ENCODE measurements at regions not wholly inside any gene's neighbourhood (a gene's known extent, or its start where the extent isn't known, plus 50 kb on each side); places are given as distances from the start of the nearest gene placed in this dataset.

GRCh38 chr2:11904941-11905340 lies 158.5 kb downstream of the LPIN1 start:
- H3K9me3 ChIP-seq (ENCODE audit: control insufficient read depth in 4 of 4, insufficient read depth in 3 of 4, low read length in 3 of 4): peaks cover 0 to 4% (median 0%) of the 10 kb centered on the region in 4 donors
- no peak for DNase-seq
- no peak overlapping the region for H3K4me3 ChIP-seq
- peaks cover 0 to under 1% (median 0%) of the 10 kb centered on the region in 5 donors for H3K4me1 ChIP-seq (ENCODE audit: control insufficient read depth in 5 of 5, insufficient read depth in 5 of 5, low read length in 5 of 5)
- H3K27me3 ChIP-seq (ENCODE audit: control insufficient read depth in 3 of 3, insufficient read depth in 3 of 3, low read length in 2 of 3): no peaks in the 10 kb centered on the region
- no peak overlapping the region for H3K9ac ChIP-seq (ENCODE audit: insufficient read depth in 1 of 2, low read length in 2 of 2)
- 78 to 88% methylated on average over 3 of the region's 3 CpGs for WGBS, 2 donors
- H3K36me3 ChIP-seq (ENCODE audit: control insufficient read depth in 4 of 4, insufficient read depth in 4 of 4, low read length in 4 of 4): no peaks in the 10 kb centered on the region
- no peak overlapping the region for H3K27ac ChIP-seq (ENCODE audit: low read depth in 1 of 2, low read length in 1 of 2)
- TF ChIP-seq, protein P1, sequence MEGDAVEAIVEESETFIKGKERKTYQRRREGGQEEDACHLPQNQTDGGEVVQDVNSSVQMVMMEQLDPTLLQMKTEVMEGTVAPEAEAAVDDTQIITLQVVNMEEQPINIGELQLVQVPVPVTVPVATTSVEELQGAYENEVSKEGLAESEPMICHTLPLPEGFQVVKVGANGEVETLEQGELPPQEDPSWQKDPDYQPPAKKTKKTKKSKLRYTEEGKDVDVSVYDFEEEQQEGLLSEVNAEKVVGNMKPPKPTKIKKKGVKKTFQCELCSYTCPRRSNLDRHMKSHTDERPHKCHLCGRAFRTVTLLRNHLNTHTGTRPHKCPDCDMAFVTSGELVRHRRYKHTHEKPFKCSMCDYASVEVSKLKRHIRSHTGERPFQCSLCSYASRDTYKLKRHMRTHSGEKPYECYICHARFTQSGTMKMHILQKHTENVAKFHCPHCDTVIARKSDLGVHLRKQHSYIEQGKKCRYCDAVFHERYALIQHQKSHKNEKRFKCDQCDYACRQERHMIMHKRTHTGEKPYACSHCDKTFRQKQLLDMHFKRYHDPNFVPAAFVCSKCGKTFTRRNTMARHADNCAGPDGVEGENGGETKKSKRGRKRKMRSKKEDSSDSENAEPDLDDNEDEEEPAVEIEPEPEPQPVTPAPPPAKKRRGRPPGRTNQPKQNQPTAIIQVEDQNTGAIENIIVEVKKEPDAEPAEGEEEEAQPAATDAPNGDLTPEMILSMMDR (IDR thresholded peaks at IDR 0.05; ENCODE audit: control extremely low read depth, extremely low read depth): no peak
- ATAC-seq (ENCODE audit: insufficient read depth, low FRiP score): no peak

DNA sequence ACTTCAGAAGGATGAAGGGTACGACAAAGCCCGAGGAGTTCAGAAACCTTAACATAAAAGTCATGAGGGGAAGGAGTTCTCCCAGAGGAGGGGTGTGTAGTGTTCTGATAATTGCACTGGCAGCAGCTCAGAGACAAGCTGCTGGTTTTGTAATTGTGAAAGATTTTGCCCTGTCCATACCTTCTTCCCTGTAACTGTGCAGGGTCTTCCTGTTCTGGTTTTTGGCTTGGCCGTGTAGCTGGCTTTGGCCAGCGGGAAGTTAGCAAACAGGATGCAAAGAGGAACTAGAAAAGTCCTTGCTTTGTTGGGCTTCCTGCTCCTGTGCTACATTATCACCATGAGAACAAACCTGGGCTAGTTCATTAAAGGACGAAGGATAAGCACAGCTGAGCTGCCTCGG lies 160.8 kb downstream of the LPIN1 start:
- 24 to 55% methylated on average over 6 of the region's 6 CpGs for WGBS, 2 donors
- TF ChIP-seq, protein P1 (IDR thresholded peaks at IDR 0.05; ENCODE audit: control extremely low read depth, extremely low read depth): no peak
- DNase-seq (no peak), ATAC-seq (ENCODE audit: insufficient read depth, low FRiP score) (no peak)
- no peaks in the 10 kb centered on the region for H3K4me1 ChIP-seq (ENCODE audit: control insufficient read depth in 5 of 5, insufficient read depth in 5 of 5, low read length in 5 of 5)
- H3K27ac ChIP-seq (ENCODE audit: low read depth in 1 of 2, low read length in 1 of 2): no peak overlapping the region
- no peaks in the 10 kb centered on the region for H3K27me3 ChIP-seq (ENCODE audit: control insufficient read depth in 3 of 3, insufficient read depth in 3 of 3, low read length in 2 of 3)
- H3K9ac ChIP-seq (ENCODE audit: insufficient read depth in 1 of 2, low read length in 2 of 2): no peak overlapping the region
- no peak overlapping the region for H3K4me3 ChIP-seq
- H3K36me3 ChIP-seq (ENCODE audit: control insufficient read depth in 4 of 4, insufficient read depth in 4 of 4, low read length in 4 of 4): no peaks in the 10 kb centered on the region
- H3K9me3 ChIP-seq (ENCODE audit: control insufficient read depth in 4 of 4, insufficient read depth in 3 of 4, low read length in 3 of 4): peaks cover 0 to 4% (median 0%) of the 10 kb centered on the region in 4 donors

DNA sequence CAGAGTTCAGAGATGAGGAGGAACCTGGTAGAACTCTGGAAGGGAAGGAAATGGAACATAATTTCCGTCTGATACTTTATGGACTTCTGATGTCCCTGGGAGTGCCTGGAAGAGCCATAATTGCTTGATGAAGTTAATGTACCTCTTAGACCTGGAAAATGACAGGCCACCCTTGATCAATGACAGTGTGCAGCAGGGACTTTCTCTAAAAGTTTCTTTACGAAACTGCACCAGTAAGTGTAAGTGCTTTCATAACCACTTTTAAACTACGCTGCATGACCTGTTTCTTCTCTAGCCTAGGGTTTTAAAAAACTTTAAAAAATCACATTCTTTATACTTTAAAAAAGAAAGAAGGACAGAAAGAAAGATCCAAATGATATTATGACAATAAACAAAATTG lies 164.5 kb downstream of the LPIN1 start:
- Histone ChIP-seq H3K36me3 (ENCODE audit: control insufficient read depth in 4 of 4, insufficient read depth in 4 of 4, low read length in 4 of 4) (no peaks in the 10 kb centered on the region), H3K9ac (ENCODE audit: insufficient read depth in 1 of 2, low read length in 2 of 2) (no peak overlapping the region), H3K9me3 (ENCODE audit: control insufficient read depth in 4 of 4, insufficient read depth in 3 of 4, low read length in 3 of 4) (peaks cover 0 to 4% (median 0%) of the 10 kb centered on the region in 4 donors), H3K27me3 (ENCODE audit: control insufficient read depth in 3 of 3, insufficient read depth in 3 of 3, low read length in 2 of 3) (no peaks in the 10 kb centered on the region), H3K4me1 (ENCODE audit: control insufficient read depth in 5 of 5, insufficient read depth in 5 of 5, low read length in 5 of 5) (no peaks in the 10 kb centered on the region), H3K4me3 (no peak overlapping the region), H3K27ac (ENCODE audit: low read depth in 1 of 2, low read length in 1 of 2) (no peak overlapping the region)
- DNase-seq (no peak), ATAC-seq (ENCODE audit: insufficient read depth, low FRiP score) (no peak)
- WGBS, 2 donors: 80 to 87% methylated on average over 3 of the region's 3 CpGs
- TF ChIP-seq, protein P1 (IDR thresholded peaks at IDR 0.05; ENCODE audit: control extremely low read depth, extremely low read depth): no peak

DNA sequence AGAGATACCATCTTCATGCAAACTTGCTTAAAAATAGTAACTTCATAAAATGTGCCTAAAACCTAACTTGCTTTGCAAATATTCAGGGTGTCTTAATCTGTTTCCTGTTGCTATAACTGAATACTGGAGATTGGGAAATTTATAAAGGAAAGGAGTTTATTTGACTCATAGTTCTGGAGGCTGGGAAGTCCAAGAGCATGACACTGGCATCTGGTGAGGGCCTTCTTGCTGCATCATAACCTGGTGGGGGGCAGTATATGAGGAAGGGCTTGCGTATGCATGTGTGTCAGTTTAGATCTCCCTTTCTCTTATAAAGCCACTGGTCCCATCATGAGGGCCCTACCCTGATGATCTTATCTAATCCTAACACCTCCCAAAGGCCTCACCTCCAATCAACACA lies 166.5 kb downstream of the LPIN1 start:
- Histone ChIP-seq H3K36me3 (ENCODE audit: control insufficient read depth in 4 of 4, insufficient read depth in 4 of 4, low read length in 4 of 4) (no peaks in the 10 kb centered on the region), H3K27ac (ENCODE audit: low read depth in 1 of 2, low read length in 1 of 2) (no peak overlapping the region), H3K4me1 (ENCODE audit: control insufficient read depth in 5 of 5, insufficient read depth in 5 of 5, low read length in 5 of 5) (no peaks in the 10 kb centered on the region), H3K4me3 (no peak overlapping the region), H3K9ac (ENCODE audit: insufficient read depth in 1 of 2, low read length in 2 of 2) (no peak overlapping the region), H3K9me3 (ENCODE audit: control insufficient read depth in 4 of 4, insufficient read depth in 3 of 4, low read length in 3 of 4) (no peaks in the 10 kb centered on the region), H3K27me3 (ENCODE audit: control insufficient read depth in 3 of 3, insufficient read depth in 3 of 3, low read length in 2 of 3) (no peaks in the 10 kb centered on the region)
- TF ChIP-seq, protein P1 (IDR thresholded peaks at IDR 0.05; ENCODE audit: control extremely low read depth, extremely low read depth): no peak
- DNase-seq (no peak), ATAC-seq (ENCODE audit: insufficient read depth, low FRiP score) (no peak)
- WGBS, 2 donors: 97 to 100% methylated on average over 1 of the region's 1 CpG

Measured in lung (tissue), 11 donors.